Pancreas (tissue), 10 donors: ENCODE measurements at regions not wholly inside any gene's neighbourhood (a gene's known extent, or its start where the extent isn't known, plus 50 kb on each side); places are given as distances from the start of the nearest gene placed in this dataset.

Experiments
- ATAC-seq, 4 donors: fragments of 200-7000 bp; cut with Tn5 transposase; one replicate each; pipeline versions ENCODE4 v1.8.0 to v1.9.1; 2020; ENCODE audit warnings: mild to moderate bottlenecking in 4 of 4, moderate library complexity in 4 of 4
- DNase-seq, 6 donors: peaks; one replicate each; pipeline ENCODE4 v3.0.0-alpha.2; 2020
- FAIRE-seq: peaks from 2 replicates; lab custom pipeline; 2012; peaks lifted over from hg19 to GRCh38; lab: Jason Lieb, UNC
- H3K27ac ChIP-seq, 4 donors: fragments of 200-600 bp; sonication (generic); 1 replicate in 3 of 4; 2 replicates in 1 of 4; pipeline versions ENCODE4 v1.5.0 to v1.8.0; 2020
- H3K27me3 ChIP-seq, 4 donors: fragments of 200-600 bp; one replicate each; pipeline ENCODE4 v1.8.0; 2021
- H3K36me3 ChIP-seq, 3 donors: fragments of 200-600 bp; sonication (generic) in 1 of 3; one replicate each; pipeline versions ENCODE4 v1.5.0 to v1.8.0; 2020 to 2021
- H3K4me1 ChIP-seq, 3 donors: fragments of 200-600 bp; one replicate each; pipeline ENCODE4 v1.8.0; 2021
- H3K4me3 ChIP-seq, 4 donors: fragments of 200-600 bp; sonication (generic) in 2 of 4; one replicate each; pipeline versions ENCODE4 v1.5.0 to v1.8.0; 2020 to 2021
- H3K9me3 ChIP-seq, 4 donors: fragments of 200-600 bp; one replicate each; pipeline ENCODE4 v1.8.0; 2021
- CTCF ChIP-seq, 4 donors: fragments of 200-600 bp; sonication (generic) in 3 of 4; IDR thresholded peaks; one replicate each; pipeline versions ENCODE4 v1.5.0 to v1.8.0; 2021; ENCODE audit warnings: antibody characterized with exemption in 4 of 4
- WGBS, 2 donors: extraction: QIAGEN DNeasy Blood & Tissue Kit; methylation state at CpG; one replicate each; pipeline ENCODE4 v1.1.7; 2013; 5-methylcytosine and 5-hydroxymethylcytosine counted together
- intact Hi-C, 3 donors: fragments of 100-400 bp; cut with DNase I; formaldehyde crosslinking; loops; one replicate each; pipeline versions ENCODE4 v1.11.1 to v1.14.2; 2022
- donor health status: healthy with polysubstance abuse.
- donor health status: DM: no; HTN: no; CAD: no; lungs with moderate emphysema.
- donor health status: DM: no; HTN: no; CAD: no.
- donor health status: control.
- donor health status: control.
- donor health status: Bipolar disorder and iron deficiency.
- donor health status: DM: yes; HTN: yes; CAD: no.
- donor health status: DM: no; HTN: no; CAD: no.
- donor health status: DM: no; HTN: no; CAD: no.
- donor health status: DM: yes; HTN: yes; CAD: no.

GRCh38 chr2:105610576-105611332, 134.0 kb upstream of the NCK2 start:
- FAIRE-seq, result no peak
- no peaks in the 10 kb centered on the region for H3K27me3 ChIP-seq
- peaks cover 12 to 19% (median 19%) of the 10 kb centered on the region in 3 donors for H3K4me1 ChIP-seq
- WGBS, 2 donors, result 86 to 87% methylated on average over 16 of the region's 16 CpGs
- intact Hi-C loops, result no loop called here
- H3K27ac ChIP-seq, result no peak overlapping the region
- DNase-seq, result no peak
- H3K4me3 ChIP-seq, result no peak overlapping the region
- peak; percentile 39 to 57 (median 48) for ATAC-seq
- no peak for TF ChIP-seq CTCF (IDR thresholded peaks at IDR 0.05)
- H3K9me3 ChIP-seq, result no peaks in the 10 kb centered on the region
- no peaks in the 10 kb centered on the region for H3K36me3 ChIP-seq

GRCh38 chr2:105609746-105610402, 134.8 kb upstream of the NCK2 start:
- WGBS, 2 donors, result 87 to 90% methylated on average over 13 of the region's 13 CpGs
- no peak for DNase-seq

GRCh38 chr2:105607920-105608504, 136.7 kb upstream of the NCK2 start:
- no peaks in the 10 kb centered on the region for H3K27me3 ChIP-seq
- ATAC-seq (peak in 2 of 4 donors; percentile 51 to 61), FAIRE-seq (no peak), DNase-seq (peak in 1 of 6 donors; percentile 21)
- intact Hi-C loops, result no loop called here
- H3K27ac ChIP-seq, result no peak overlapping the region
- no peaks in the 10 kb centered on the region for H3K36me3 ChIP-seq
- H3K9me3 ChIP-seq, result no peaks in the 10 kb centered on the region
- 24 to 26% methylated on average over 4 of the region's 4 CpGs for WGBS, 2 donors
- H3K4me1 ChIP-seq, result peaks cover 12 to 19% (median 14%) of the 10 kb centered on the region in 3 donors
- no peak for TF ChIP-seq CTCF (IDR thresholded peaks at IDR 0.05)
- H3K4me3 ChIP-seq, result no peak overlapping the region

More at GRCh38 chr2:105609746-105610402, 134.8 kb upstream of the NCK2 start:
- H3K36me3 ChIP-seq, result no peaks in the 10 kb centered on the region
- H3K27ac ChIP-seq, result no peak overlapping the region
- no peak for FAIRE-seq
- intact Hi-C loops, result no loop called here
- no peaks in the 10 kb centered on the region for H3K27me3 ChIP-seq
- H3K4me3 ChIP-seq, result no peak overlapping the region
- no peaks in the 10 kb centered on the region for H3K9me3 ChIP-seq
- no peak for ATAC-seq
- H3K4me1 ChIP-seq, result peaks cover 12 to 19% (median 19%) of the 10 kb centered on the region in 3 donors
- TF ChIP-seq CTCF (IDR thresholded peaks at IDR 0.05), result no peak

GRCh38 chr2:105606081-105606480, 138.6 kb upstream of the NCK2 start:
- intact Hi-C loops, result no loop called here
- WGBS, 2 donors, result 91 to 92% methylated on average over 3 of the region's 3 CpGs
- FAIRE-seq (no peak), ATAC-seq (no peak), DNase-seq (no peak)
- no peak for TF ChIP-seq CTCF (IDR thresholded peaks at IDR 0.05)
- Histone ChIP-seq H3K9me3 (no peaks in the 10 kb centered on the region), H3K27ac (no peak overlapping the region), H3K27me3 (no peaks in the 10 kb centered on the region), H3K36me3 (no peaks in the 10 kb centered on the region), H3K4me3 (no peak overlapping the region), H3K4me1 (peaks cover 0 to 5% (median 3%) of the 10 kb centered on the region in 3 donors)
